NCI-H748 treated with DMSO at 0.1 percent for 48 hours (cell line): ENCODE measurements at regions not wholly inside any gene's neighbourhood (a gene's known extent, or its start where the extent isn't known, plus 50 kb on each side); places are given as distances from the start of the nearest gene placed in this dataset.
"Not testable (repeated sequence)": the region's sequence is repeated elsewhere in the genome, so short reads cannot be mapped to it uniquely, and the experiment has no call there.

Experiments
- DNase-seq: peaks from one replicate; lab custom pipeline; 2025; lab: John Stamatoyannopoulos, UW

DNA sequence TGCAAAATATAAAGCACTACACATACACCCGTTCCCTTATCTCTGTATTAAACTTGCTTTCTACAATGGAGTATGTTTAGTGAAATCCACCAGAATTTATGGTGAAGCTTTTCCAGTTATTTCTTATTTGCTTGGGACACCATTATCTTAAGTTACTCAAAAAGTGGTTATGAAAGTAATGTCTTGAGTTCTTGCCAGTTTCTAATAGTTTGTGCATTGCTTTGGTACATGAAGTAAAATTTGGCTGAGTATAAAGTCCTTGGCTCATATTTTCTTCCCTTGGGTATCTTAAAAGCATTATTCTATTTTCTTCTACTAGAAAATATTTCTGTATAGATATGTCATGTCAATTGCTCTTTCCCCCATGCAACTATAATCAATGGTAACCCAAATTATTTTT is 85.2 kb downstream of the POLR1F start:
- DNase-seq = no peak

DNA sequence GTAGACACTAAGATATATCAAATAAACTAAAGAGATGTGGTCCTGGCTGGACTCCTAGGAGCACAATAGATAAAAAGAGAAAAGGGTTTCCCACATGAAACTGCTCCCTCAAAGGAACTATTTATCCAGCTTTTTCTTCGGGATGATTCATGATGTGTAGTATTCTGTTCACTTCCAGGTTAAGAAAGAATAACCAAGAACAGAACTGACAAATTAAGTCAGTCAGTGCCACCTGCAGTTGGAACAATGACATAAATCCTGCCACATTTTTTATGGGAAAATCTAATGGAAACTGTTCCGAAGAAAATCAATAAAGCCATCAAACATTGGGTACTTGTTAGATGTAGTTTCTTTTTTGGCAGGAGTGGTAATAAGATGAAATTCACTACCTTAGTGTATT is 87.1 kb downstream of the POLR1F start:
- DNase-seq = no peak

DNA sequence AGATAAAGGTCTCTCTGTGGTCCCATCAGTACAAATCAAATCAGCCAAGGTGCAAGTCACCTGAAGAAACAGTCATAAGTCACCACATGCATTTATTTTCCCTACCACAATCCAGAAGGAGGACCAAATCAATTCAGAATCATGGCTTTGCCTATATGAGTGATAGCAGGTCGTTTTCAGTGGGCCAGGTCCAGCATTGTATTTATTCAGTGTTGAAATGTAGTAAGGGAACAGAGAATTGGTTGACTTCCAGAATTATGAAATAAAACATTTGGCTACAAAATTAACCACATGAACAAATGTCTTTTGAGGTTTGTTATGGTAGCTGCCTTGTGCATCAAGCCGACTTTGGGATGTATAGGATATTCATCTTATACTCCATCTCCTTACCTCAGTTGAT is 88.4 kb downstream of the POLR1F start:
- DNase-seq = no peak

DNA sequence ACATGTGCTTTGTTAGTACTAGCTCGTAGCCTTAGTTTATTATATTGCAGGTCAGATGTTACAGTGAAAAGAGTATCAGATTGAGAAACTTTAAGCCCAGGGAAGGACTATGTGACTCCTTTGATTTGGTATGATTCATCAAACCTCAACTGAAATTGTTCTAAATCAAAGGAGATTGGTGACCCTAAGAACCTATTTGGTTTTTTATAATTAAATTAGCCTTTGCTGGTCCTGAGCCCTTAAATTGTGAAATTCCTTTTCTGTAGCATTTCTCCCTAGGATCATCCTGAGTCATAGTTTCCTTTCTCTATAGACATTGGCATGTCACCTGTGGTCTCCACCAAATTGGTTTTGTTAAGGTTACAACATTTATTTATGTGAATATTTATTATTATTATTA is 89.7 kb downstream of the POLR1F start:
- DNase-seq = no peak

DNA sequence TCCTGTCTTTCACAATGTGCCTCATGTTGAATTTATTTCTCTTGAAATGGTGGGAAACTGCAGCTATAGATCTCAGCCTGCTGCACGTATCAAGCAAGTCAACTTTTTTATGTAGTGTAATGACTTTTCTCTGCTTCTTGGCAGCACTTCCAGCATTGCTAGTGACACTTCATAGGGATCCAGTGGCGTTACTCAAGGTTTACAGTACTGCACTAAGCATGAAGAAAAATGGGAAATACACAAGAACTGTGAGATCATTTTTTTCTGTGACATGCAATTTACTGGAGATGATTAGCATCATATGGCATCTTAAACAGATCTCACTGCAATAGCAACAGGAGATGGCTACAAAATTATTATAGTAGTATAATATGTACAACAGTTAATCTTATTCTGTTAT is 90.9 kb downstream of the POLR1F start:
- DNase-seq = no peak

DNA sequence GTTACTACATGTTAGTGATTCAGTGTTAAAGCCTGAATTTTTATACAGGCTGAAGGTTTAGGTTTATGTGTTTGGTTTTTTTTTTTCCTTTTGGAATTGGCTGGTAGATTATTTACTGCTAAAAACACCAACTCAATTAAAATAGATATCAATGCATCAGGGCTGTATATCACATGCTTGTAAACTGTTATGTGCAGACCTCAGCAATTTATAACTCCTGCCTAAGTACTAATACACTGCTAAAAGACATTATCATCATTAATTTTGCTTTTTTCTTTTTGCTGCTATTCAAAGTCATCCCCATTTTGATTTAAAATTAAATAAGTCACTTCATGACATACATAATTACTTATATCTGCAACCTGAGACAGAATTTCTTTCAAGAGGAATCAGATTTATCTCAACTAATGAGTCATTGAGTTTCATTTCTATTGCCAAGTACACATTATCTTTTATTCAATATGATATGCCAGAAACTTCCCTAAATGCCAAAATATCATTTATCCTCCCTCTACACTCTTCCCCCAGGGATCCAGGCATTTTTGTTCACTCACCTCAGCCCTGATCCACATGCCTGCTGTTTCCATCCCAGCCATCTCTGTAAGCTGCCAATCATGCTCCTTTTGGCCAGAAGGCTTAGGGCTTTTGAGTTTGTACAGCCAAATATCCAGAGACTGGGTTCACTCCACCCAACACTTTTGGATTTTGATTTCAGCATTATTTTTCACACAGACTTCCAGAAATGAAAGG is 98.5 kb downstream of the POLR1F start:
- DNase-seq = no peak

DNA sequence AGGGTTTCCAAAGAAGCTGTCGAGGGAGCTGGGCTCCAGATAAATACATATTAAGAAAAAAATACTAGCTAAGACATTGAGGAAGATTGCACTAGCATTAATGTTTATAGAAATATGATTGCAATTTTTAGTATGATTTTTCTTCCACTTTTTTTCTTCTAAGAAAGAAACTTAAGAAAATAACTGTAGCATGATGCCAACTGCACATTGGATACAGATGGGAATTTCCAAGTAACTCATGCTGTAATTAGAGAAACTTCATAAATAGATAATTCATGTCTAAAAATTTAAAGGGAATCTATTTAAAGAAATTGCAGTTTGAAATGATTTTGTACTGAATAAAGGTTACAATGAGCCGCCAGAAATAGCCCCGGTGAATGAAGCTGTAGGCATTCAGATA is 119.4 kb downstream of the POLR1F start:
- no peak for DNase-seq

DNA sequence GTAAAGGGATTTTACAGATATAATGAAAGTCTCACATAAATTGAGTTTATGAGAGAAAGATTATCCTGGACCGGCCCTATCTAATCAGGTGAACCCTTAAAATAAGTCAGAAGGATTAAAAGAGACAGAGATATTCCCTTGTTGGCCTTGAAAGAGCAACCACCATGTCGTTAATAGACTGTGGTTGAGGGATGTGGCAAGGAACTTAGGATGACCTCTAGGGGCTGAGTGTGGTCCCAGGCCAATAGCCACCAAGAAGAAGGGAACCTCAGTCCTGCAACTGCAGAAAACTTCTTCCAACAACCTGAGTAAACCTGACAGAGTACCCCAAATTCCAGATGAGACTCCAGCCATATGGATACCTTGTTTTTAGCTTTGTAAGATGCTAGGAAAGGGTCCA is 121.5 kb downstream of the POLR1F start:
- no peak for DNase-seq

DNA sequence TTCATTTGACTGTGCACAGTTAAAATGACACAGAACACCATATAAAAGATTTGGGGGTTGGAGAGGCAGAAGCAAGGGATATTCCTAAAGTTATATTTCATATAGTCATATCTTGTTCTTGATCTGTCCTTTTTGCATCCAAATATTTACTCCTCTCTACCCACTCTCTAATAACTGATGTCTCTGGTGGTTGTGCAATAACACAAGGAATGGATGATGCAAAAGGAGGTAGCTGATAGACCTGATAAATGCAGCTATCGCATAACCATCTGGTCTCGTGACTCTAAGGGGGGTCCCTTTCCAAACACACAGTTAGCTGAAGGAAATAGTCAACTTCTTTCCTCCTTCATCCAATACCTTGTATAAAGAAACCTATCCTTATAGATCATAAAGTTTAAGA is 123.1 kb downstream of the POLR1F start:
- no peak for DNase-seq

DNA sequence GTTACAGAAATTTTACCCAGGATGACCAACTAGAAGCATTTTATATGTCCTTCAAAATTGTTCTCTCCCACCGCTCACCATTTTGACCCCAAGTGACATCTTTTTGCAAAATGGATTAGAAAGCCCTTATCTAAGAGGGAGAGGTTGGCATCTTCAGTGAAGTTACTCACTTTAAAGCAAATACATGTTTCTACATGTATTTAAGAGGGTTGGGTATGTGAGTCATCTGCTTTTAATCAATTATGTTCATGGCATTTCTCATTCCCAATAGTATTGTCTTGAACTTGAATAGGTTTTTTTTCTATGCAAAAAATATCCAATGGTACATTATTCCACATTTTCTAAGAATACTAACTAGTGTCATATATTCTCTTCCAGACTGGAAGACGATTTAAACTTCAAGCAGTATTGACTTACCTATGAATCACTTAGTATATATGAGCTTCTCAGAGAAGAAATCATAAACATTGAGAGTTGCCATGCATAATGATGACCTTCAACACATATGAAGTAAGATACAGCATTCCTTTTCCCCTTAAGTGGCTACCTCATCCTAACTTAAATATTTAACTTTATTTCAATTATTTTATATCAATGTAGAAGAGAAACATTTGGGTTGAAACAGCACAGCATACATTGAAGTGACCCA is 132.8 kb downstream of the POLR1F start:
- DNase-seq = no peak

DNA sequence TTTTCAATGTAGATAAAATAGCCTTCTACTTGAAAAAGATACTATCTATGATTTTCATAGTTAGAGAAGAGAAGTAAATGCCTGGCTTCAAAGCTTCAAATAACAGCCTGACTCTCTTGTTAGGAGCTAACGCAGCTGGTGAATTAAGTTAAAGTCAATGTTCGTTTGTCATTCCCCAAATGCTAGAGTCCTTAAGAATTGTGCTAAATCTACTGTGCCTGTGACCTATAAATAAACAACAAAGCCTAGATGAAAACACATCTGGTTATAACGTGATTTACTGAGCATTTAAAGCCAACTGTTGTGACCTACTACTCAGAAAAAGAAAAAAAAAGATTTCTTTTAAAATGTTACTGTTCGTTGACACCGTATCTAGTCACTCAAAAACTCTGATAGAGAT is 134.7 kb downstream of the POLR1F start:
- no peak for DNase-seq

DNA sequence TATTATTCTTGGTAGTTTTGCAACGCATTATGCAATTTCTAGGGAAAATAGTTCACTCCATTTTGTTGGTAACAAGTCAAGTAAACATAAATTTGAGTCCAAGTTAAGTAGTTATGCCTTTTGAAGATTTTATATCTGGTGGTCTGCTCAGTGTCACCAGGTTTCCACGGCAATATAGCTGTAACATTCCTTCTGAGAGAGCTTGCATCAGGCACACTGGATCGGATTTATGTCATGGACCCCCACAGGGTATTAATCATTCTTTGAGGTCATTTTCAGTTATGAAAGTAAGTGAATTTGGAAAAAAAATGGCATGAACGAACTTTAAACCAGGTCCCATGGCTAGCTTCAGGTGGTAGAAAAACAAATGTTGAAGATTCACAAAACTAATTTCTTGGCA is 136.3 kb downstream of the POLR1F start:
- no peak for DNase-seq

DNA sequence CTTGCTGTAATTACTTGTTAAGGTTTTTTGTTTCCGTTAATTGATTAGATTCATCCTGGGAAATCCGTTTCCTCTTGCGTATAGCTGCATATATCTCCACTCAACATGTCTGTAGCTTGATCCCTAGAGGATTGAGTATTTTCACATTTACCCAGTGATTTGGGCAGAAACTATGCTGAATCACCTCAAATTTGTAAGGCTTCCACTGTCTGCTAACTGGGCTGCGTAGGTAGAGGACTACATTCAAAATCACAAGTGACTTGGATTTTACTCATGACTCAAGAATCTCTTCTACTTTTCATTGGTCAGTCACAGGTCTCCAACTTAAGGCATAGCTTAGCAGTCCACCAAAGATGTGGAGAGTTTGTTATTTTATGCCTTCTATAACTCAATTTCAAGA is 141.8 kb downstream of the POLR1F start:
- DNase-seq = no peak

DNA sequence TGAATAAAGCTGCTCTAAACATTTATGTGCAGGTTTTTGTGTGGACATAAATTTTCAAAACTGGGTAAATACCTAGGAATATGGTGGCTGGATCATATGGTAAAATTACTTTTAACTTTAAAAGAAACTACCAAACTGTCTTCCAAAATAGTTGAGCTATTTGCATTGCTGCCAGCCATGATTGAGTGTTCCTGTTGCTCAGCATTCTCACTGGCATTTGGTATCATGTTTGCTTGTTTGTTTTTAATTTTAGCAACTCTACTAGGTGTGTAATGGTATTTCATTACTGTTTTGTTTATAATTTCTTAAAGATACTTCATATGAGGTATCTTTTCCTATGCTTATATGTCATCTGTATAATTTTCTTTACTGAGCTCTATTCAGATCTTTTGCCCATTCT is 143.2 kb downstream of the POLR1F start:
- DNase-seq = no peak

DNA sequence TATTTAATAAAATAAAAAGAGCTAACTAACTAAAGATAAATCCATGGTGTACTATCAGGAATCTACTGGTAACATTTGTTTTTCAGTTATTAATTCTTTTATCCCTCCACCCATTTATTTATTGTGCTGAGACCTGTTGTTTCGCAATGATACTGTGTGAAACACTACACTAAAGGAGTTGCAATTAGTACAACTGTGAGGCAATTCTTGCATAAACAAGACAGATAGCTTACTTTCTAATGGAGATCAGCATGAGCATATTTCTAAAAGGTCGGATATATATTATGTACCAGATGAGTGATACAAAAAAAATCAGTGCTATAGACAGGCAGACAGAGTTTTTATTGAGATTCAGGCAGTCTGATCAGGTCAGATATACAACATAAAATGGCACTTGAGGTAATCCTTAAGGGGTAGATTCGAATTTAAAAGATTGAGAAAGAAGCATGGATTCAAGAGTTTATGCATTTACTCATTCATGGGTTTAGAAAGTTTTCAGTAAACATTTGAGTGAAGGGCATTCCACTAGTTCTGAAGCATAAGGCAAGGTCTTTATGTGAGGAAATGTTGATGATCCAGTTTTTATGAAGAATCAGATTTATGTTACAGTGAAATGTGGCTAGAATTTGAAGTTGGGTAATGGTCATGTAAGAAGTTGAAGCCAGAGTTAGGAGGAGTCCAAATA is 147.6 kb downstream of the POLR1F start:
- DNase-seq = no peak

DNA sequence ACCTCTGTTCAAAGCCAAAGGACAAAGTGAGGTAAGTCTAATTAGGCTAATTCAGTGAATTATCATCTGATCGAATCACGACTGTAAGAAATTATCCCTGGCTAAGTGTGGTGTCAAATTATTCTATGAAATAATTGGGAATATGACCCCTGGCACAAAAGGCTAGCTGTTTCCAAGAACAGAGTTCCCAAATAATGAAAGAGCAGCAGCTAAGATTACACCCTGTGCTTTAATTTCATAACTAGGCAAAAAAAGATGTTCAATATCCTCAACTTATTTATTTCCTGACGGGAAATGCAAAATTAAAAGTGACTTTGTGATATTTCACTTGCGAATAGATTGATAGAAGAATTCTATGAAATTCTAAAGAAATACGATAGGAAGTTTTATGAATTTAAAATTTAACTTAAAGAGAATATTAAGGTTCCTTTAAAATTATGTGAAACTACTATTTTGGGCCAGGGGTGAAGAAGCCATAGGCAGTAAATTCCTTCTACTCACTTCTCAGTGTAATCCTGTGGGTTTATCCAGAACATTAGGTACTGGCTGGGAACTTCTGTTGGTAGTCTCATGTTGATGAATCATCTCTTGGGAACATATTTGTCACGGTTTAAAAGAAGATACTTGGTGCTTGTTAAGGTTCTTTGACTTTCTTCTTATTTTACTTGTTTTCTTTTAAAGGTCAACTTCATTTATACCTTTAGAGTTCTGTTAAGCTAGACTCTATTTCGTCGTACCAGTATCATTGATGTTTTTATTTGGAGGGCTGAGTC is 148.5 kb downstream of the POLR1F start:
- DNase-seq = no peak

DNA sequence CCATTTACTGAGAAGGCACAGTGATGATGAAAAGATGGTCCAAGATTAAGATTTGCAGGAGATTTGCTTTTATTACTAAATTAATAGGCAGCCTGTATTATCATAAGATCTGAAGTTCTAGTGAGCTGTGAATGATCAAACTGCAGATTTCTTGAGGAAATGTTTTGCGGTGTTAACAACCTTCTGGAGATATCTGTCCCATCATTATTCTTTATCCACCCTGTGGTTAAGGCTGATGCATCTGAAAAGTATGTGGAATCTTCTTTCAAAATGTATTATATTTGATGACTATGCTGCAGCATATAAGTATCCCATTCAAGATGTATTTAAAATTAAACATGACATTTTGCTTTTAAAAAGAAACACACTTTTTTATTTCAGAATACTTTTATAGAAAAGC is 150.3 kb downstream of the POLR1F start:
- no peak for DNase-seq

DNA sequence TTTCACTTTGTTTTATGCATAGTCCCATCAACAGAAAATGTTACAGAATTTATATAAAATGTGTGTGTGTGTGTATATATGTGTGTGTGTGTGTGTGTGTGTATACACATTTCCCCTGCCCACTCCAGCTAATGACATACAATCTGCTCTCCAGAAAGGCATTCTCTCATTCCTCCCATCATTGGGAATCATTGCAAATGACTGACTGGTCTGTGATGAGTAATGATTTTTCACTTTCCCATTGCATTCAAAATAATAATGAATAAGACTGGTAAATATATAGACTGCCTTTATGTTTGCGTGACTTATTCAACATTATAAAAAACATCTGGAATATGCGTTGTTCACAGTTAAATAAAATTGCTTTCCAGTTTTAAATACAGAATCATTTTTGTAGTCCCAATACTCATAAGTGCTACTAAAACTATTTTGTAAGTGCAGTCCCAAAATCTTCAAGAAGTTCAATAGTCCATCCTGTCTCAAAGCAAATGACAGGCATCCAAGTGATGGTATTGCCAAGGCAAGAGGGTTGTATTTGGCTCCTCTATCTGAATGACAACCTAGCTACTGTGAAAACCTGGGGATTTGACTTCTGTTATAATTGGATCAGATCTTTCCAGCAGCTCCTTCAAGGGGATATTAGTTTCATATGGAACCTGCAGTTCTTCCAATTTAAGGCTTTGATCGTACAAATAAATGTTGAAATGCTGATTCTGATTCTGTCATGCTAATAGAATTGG is 150.9 kb downstream of the POLR1F start:
- no peak for DNase-seq

DNA sequence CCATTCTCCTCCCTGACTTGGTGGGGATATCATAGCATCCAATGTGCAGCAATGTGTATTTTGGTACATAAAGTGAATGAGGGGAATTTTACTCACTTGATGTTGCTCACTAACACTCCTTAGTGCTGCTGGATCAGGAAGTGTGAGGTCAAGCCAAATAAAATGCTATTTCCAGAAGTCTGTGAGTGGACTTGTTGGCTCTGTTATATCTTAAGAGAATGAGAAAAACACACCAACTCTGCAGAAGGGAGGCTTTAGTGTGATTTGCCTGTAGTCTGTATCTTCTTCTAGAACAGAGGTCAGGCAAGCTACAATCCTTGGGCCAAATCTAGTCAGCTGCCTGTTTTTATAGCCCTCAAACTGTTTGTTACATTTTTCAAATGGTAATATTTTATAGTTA is 154.3 kb downstream of the POLR1F start:
- no peak for DNase-seq

DNA sequence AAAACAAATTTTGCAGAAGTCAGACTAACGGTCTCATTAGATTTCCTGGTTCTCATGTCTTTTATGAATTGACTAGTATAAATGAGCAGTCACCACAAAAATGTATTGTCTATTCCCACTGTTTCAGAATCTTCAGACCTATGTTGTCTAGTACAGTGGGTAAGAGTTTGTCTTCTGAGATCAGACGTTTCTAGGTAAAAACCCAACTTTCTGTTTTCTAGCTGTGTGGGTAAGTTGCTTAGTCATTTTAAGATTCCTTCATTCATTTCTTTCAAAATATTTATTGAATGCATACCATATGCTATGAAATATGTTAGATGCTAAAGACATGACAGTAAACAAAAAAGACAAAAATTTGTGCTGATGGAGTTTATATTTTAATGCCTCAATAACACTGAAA is 156.3 kb downstream of the POLR1F start:
- no peak for DNase-seq

DNA sequence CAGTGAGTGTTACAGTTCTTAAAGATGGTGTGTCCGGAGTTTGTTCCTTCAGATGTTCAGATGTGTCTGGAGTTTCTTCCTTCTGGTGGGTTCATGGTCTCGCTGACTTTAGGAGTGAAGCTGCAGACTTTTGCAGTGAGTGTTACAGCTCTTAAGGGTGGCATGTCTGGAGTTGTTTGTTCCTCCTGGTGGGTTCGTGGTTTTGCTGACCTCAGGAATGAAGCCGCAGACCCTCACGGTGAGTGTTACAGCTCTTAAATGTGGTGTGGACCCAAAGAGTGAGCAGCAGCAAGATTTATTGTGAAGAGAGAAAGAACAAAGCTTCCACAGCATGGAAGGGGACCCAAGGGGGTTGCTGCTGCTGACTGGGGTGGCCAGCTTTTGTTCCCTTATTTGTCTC is 159.6 kb downstream of the POLR1F start:
- not testable (repeated sequence) for DNase-seq

DNA sequence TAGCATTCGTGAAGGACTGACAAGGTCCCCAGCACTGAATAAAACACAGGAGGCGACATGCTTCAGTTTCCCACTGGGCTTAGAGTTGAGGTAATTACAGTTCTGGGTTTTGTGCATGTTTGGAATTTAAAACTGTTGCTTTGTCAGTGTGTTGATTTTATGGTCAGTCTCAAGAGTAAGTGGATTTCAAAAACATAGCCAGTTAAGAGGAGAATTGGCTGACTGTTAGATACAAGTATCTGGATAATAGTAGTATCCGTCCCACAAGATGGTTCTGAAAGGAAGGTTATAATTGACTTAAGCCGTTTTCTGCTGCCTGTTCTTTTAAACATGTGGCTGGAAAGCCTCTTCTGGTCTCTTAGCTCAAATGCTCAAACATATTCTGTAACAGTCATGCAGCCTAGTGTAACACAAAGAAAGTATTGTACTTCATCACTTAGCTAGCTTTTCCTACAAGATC is 170.9 kb downstream of the POLR1F start:
- no peak for DNase-seq
